T-cell (primary cell): ENCODE measurements at regions not wholly inside any gene's neighbourhood (a gene's known extent, or its start where the extent isn't known, plus 50 kb on each side); places are given as distances from the start of the nearest gene placed in this dataset.

Experiments used
- ATAC-seq, 4 experiments: fragments of 200-7000 bp in 3 of 4; fragments of 150-1000 bp in 1 of 4; cut with Tn5 transposase; replicated peaks in 1 of 4; 1 replicate in 3 of 4; 2 replicates in 1 of 4; pipeline ENCODE4 v1.10.0; 2021; ENCODE audit warnings: moderate library complexity in 3 of 4, mild to moderate bottlenecking in 2 of 4, moderate number of reproducible peaks in 1 of 4
- CTCF ChIA-PET, 2 donors: fragments of 300-600 bp; sonication (Branson Sonifier 250); formaldehyde crosslinking; loops; one replicate each; lab custom pipeline; 2022; ENCODE audit warnings: antibody characterized with exemption in 2 of 2; lab: Charles Lee
- POLR2A ChIA-PET, 2 donors: fragments of 300-600 bp; sonication (Branson Sonifier 250); formaldehyde crosslinking; loops; one replicate each; lab custom pipeline; 2022; ENCODE audit warnings: antibody characterized with exemption in 2 of 2; lab: Charles Lee
- DNase-seq, 35 experiments: peaks; one replicate each; pipeline versions ENCODE4 v3.0.0 to v3.0.0-alpha.2; 2013 to 2023
- H3K27ac ChIP-seq: one replicate; pipeline ENCODE4 v1.5.1; 2013; ENCODE audit warnings: low read length
- H3K27me3 ChIP-seq, 2 experiments: replicated peaks in 1 of 2; 1 replicate in 1 of 2; 2 replicates in 1 of 2; pipeline versions ENCODE4 v1.6.1 to v1.7.0; 2013; ENCODE audit warnings: low read length in 1 of 2, mixed read lengths in 1 of 2; ENCODE audit not compliant: control insufficient read depth in 2 of 2, insufficient read depth in 2 of 2; ENCODE audit errors: extremely low read depth in 1 of 2
- H3K36me3 ChIP-seq, 2 donors: 1 replicate in 1 of 2; 2 replicates in 1 of 2; pipeline versions ENCODE4 v1.6.1 to v1.7.0; 2013; ENCODE audit warnings: low read length in 1 of 2; ENCODE audit not compliant: control insufficient read depth in 2 of 2, insufficient read depth in 1 of 2; ENCODE audit errors: extremely low read depth in 1 of 2
- H3K4me1 ChIP-seq, 2 experiments: 1 replicate in 1 of 2; 2 replicates in 1 of 2; pipeline versions ENCODE4 v1.6.1 to v1.7.0; 2013; ENCODE audit warnings: low read length in 2 of 2, mixed read lengths in 1 of 2; ENCODE audit not compliant: insufficient read depth in 2 of 2, control insufficient read depth in 1 of 2; ENCODE audit errors: extremely low read depth in 1 of 2
- H3K4me3 ChIP-seq, 2 donors: 1 replicate in 1 of 2; 2 replicates in 1 of 2; pipeline versions ENCODE4 v1.5.1 to v1.7.0; 2013; ENCODE audit warnings: mild to moderate bottlenecking in 2 of 2, low read length in 1 of 2, moderate library complexity in 1 of 2; ENCODE audit not compliant: control insufficient read depth in 1 of 2; ENCODE audit errors: extremely low read depth in 1 of 2
- H3K9me3 ChIP-seq: 2 replicates; pipeline ENCODE4 v1.7.0; 2013
- H3K27ac Mint-ChIP-seq, 2 donors: one replicate each; pipeline ENCODE4 v1.8.0; 2020 to 2021; ENCODE audit warnings: mild to moderate bottlenecking in 2 of 2, mixed read lengths in 2 of 2
- H3K27me3 Mint-ChIP-seq, 2 donors: one replicate each; pipeline ENCODE4 v1.8.0; 2021 to 2022; ENCODE audit warnings: mixed read lengths in 2 of 2
- H3K36me3 Mint-ChIP-seq: one replicate; pipeline ENCODE4 v1.8.0; 2021; ENCODE audit warnings: mixed read lengths
- H3K4me1 Mint-ChIP-seq, 3 donors: one replicate each; pipeline ENCODE4 v1.8.0; 2020 to 2022; ENCODE audit warnings: mixed read lengths in 3 of 3, mild to moderate bottlenecking in 1 of 3
- H3K4me3 Mint-ChIP-seq, 3 donors: one replicate each; pipeline ENCODE4 v1.8.0; 2020 to 2022; ENCODE audit warnings: mild to moderate bottlenecking in 3 of 3, mixed read lengths in 3 of 3, moderate library complexity in 3 of 3
- H3K9me3 Mint-ChIP-seq, 3 donors: one replicate each; pipeline ENCODE4 v1.8.0; 2020 to 2022; ENCODE audit warnings: mixed read lengths in 3 of 3
- WGBS: methylation state at CpG from one replicate; pipeline ENCODE4 v1.1.5; 2013; ENCODE audit warnings: missing lambda C conversion rate; ENCODE audit not compliant: insufficient coverage; 5-methylcytosine and 5-hydroxymethylcytosine counted together

DNA sequence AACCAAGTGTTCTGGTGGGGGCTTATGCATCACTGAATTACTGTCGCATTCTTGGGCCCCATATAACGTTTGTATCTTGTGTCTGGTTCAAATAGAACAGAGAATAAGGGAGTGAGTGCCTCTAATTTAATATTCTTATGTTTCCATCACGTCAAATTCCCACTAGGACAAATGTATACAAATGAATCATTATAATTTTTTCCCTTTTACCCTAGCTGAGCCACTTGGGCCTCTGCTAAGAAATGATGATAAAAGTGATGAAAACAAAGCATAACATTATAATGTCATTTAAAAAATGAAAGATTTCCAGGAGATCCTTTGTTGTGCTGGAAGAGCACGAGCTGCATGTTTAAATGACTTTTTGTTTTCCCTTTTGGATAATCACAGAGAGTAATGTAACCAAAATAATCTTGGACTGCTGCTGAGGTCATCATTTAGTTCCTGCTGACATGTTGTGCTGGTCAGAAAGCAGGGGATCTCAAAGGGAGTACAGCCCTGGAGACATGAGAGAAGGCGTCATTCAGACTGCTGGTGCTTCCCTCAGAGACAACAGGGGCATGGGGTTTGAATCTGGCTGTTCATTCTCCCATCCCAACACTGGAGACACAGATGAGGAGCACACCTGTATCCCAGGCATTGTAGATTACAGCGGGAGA, 105.1 kb upstream of the SCOC start:
- Mint-ChIP-seq H3K27me3 (peaks cover 0 to 2% of the 10 kb centered on the region in 2 donors), H3K4me1 (no peaks in the 10 kb centered on the region), H3K9me3 (no peaks in the 10 kb centered on the region), H3K4me3 (no peak overlapping the region), H3K27ac (no peak overlapping the region), H3K36me3 (no peaks in the 10 kb centered on the region)
- ChIA-PET CTCF (no interaction called here), POLR2A (no interaction called here)
- H3K27me3 ChIP-seq, result peaks cover 0 to 13% of the 10 kb centered on the region in 2 experiments
- no peaks in the 10 kb centered on the region for H3K36me3 ChIP-seq
- no peak overlapping the region for H3K4me3 ChIP-seq
- no peaks in the 10 kb centered on the region for H3K9me3 ChIP-seq
- H3K27ac ChIP-seq, result no peak overlapping the region
- no CpG with 5 or more reads among the region's 6 CpGs for WGBS
- ATAC-seq (no peak), DNase-seq (no peak)
- no peaks in the 10 kb centered on the region for H3K4me1 ChIP-seq

- Histone ChIP-seq H3K36me3 (no peaks in the 10 kb centered on the region), H3K27ac (no peak overlapping the region), H3K9me3 (no peaks in the 10 kb centered on the region), H3K4me1 (no peaks in the 10 kb centered on the region), H3K27me3 (peaks cover 0 to 13% of the 10 kb centered on the region in 2 experiments), H3K4me3 (no peak overlapping the region)
- Mint-ChIP-seq H3K4me1 (no peaks in the 10 kb centered on the region), H3K4me3 (no peak overlapping the region), H3K9me3 (no peaks in the 10 kb centered on the region), H3K27me3 (peaks cover 0 to 3% of the 10 kb centered on the region in 2 donors), H3K36me3 (no peaks in the 10 kb centered on the region), H3K27ac (no peak overlapping the region)
- DNase-seq (no peak), ATAC-seq (no peak)
- ChIA-PET CTCF (no interaction called here), POLR2A (no interaction called here)
- WGBS, result 74% methylated on average over 8 of the region's 14 CpGs
These were observed 105.9 kb upstream of the SCOC start for GRCh38 chr4:140267576-140267975.

DNA sequence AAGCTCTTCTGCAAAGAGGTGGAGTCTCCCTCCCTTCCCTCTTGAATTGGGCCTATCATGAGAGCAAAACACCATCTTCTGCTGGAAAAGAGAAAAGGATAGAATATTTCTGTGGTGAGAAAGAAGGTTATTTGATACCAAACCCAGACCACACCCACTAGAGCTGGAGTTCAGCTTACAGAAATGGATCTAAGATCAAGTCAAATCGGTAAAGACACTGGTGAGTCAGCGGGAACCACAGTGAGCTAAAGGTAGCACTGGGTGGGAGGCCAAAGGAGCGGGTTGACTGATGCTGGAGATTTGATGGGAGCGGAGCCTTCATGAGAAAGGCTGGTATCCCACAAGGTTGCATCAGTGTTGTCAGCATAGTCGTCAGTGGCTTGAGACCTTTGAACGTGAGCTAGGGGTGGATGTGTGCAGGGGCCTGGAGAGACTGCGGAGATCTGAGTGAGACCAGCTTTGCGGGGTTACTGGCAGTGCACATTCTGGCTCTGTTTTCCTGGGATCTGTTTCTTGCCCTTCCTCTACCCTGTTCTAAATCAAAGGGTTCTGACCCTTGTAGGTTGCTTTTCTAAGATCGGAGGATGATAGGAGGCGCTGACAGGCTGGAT, 106.4 kb upstream of the SCOC start:
- no peak overlapping the region for H3K27ac ChIP-seq
- no peaks in the 10 kb centered on the region for H3K4me1 Mint-ChIP-seq
- ATAC-seq (no peak), DNase-seq (no peak)
- no peaks in the 10 kb centered on the region for H3K36me3 Mint-ChIP-seq
- H3K27me3 Mint-ChIP-seq, result peaks cover 0 to 5% of the 10 kb centered on the region in 2 donors
- H3K27me3 ChIP-seq, result peaks cover 0 to 13% of the 10 kb centered on the region in 2 experiments
- no peak overlapping the region for H3K4me3 Mint-ChIP-seq
- WGBS, result 48% methylated on average over 5 of the region's 10 CpGs
- POLR2A ChIA-PET, result no interaction called here
- no peaks in the 10 kb centered on the region for H3K4me1 ChIP-seq
- H3K9me3 Mint-ChIP-seq, result no peaks in the 10 kb centered on the region
- no peak overlapping the region for H3K27ac Mint-ChIP-seq
- no peaks in the 10 kb centered on the region for H3K36me3 ChIP-seq
- no peaks in the 10 kb centered on the region for H3K9me3 ChIP-seq
- CTCF ChIA-PET, result no interaction called here
- no peak overlapping the region for H3K4me3 ChIP-seq

GRCh38 chr4:140260227-140260626, 106.2 kb upstream of the MAML3 start:
- CTCF ChIA-PET, result no interaction called here
- no peaks in the 10 kb centered on the region for H3K36me3 Mint-ChIP-seq
- no peak for ATAC-seq

GRCh38 chr4:140258476-140258875, 104.5 kb upstream of the MAML3 start:
- ChIA-PET CTCF (interaction anchor here (0.6 to 1.8 kb wide), 4 partner anchors 9 to 411 kb away, joined by 3 to 5 read pairs (median 4); no protein-coding TSS in a partner anchor), POLR2A (no interaction called here)
- H3K27me3 Mint-ChIP-seq, result peaks cover 11 to 18% of the 10 kb centered on the region in 2 donors
- Histone ChIP-seq H3K4me3 (no peak overlapping the region), H3K9me3 (no peaks in the 10 kb centered on the region), H3K27ac (no peak overlapping the region), H3K4me1 (no peaks in the 10 kb centered on the region), H3K27me3 (peaks cover 0 to 7% of the 10 kb centered on the region in 2 experiments), H3K36me3 (no peaks in the 10 kb centered on the region)
- 100% methylated on average over 1 of the region's 3 CpGs for WGBS
- peaks cover 0 to 3% (median 0%) of the 10 kb centered on the region in 3 donors for H3K4me1 Mint-ChIP-seq
- no peaks in the 10 kb centered on the region for H3K9me3 Mint-ChIP-seq
- DNase-seq (no peak), ATAC-seq (no peak)
- no peaks in the 10 kb centered on the region for H3K36me3 Mint-ChIP-seq
- H3K27ac Mint-ChIP-seq, result no peak overlapping the region
- no peak overlapping the region for H3K4me3 Mint-ChIP-seq

More at GRCh38 chr4:140260227-140260626, 106.2 kb upstream of the MAML3 start:
- no peaks in the 10 kb centered on the region for H3K4me1 Mint-ChIP-seq
- no peak overlapping the region for H3K27ac ChIP-seq
- H3K4me3 ChIP-seq, result no peak overlapping the region
- 93% methylated on average over 2 of the region's 5 CpGs for WGBS
- no peaks in the 10 kb centered on the region for H3K36me3 ChIP-seq
- H3K9me3 ChIP-seq, result no peaks in the 10 kb centered on the region
- H3K27me3 Mint-ChIP-seq, result peaks cover 5 to 10% of the 10 kb centered on the region in 2 donors
- no peaks in the 10 kb centered on the region for H3K4me1 ChIP-seq
- DNase-seq, result no peak
- POLR2A ChIA-PET, result no interaction called here
- no peak overlapping the region for H3K4me3 Mint-ChIP-seq
- no peaks in the 10 kb centered on the region for H3K9me3 Mint-ChIP-seq
- H3K27ac Mint-ChIP-seq, result no peak overlapping the region
- H3K27me3 ChIP-seq, result peaks cover 0 to 2% of the 10 kb centered on the region in 2 experiments

- Mint-ChIP-seq H3K36me3 (no peaks in the 10 kb centered on the region), H3K9me3 (no peaks in the 10 kb centered on the region), H3K4me1 (peaks cover 0 to 5% (median 0%) of the 10 kb centered on the region in 3 donors), H3K27me3 (peaks cover 11 to 18% of the 10 kb centered on the region in 2 donors), H3K4me3 (no peak overlapping the region), H3K27ac (no peak overlapping the region)
- Histone ChIP-seq H3K27ac (no peak overlapping the region), H3K9me3 (no peaks in the 10 kb centered on the region), H3K4me1 (peaks cover 2 to 3% of the 10 kb centered on the region in 2 experiments), H3K27me3 (peaks cover 0 to 7% of the 10 kb centered on the region in 2 experiments), H3K36me3 (no peaks in the 10 kb centered on the region), H3K4me3 (no peak overlapping the region)
- DNase-seq (no peak), ATAC-seq (no peak)
- ChIA-PET CTCF (interaction anchor here (0.5 to 1.8 kb wide), 4 partner anchors 8 to 412 kb away, joined by 3 to 5 read pairs (median 4); no protein-coding TSS in a partner anchor), POLR2A (no interaction called here)
- WGBS, result 79% methylated on average over 8 of the region's 10 CpGs
These were observed 103.7 kb upstream of the MAML3 start for GRCh38 chr4:140257461-140258305.
